ENCODE measurements at regions not wholly inside any gene's neighbourhood (a gene's known extent, or its start where the extent isn't known, plus 50 kb on each side); places are given as distances from the start of the nearest gene placed in this dataset.

GRCh38 chr20:7728338-7728737 is 211.9 kb downstream of the HAO1 start:
- Histone ChIP-seq H3K4me1 (ENCODE audit: control insufficient read depth in 2 of 3, insufficient read depth in 2 of 3, low read depth in 1 of 3, low read length in 3 of 3) (no peaks in the 10 kb centered on the region), H3K9me3 (ENCODE audit: control insufficient read depth in 2 of 3, insufficient read depth in 1 of 3, low read length in 3 of 3) (no peaks in the 10 kb centered on the region), H3K27me3 (ENCODE audit: control insufficient read depth, insufficient read depth, low read length) (no peaks in the 10 kb centered on the region), H3K4me3 (ENCODE audit: low read length in 3 of 3) (no peak overlapping the region), H3K27ac (ENCODE audit: low read depth in 2 of 2, low read length in 2 of 2) (no peak overlapping the region), H3K9ac (ENCODE audit: low read length in 3 of 3) (no peak overlapping the region), H3K36me3 (ENCODE audit: control insufficient read depth in 2 of 3, insufficient read depth in 3 of 3, low read length in 3 of 3) (no peaks in the 10 kb centered on the region)
- intact Hi-C loops (cut with DNase I) = no loop called here
- TF ChIP-seq CTCF (IDR thresholded peaks at IDR 0.05; ENCODE audit: borderline replicate concordance, extremely low read depth, insufficient read depth) = no peak
- FAIRE-seq = no peak
- no peak for DNase-seq

GRCh38 chr20:7734216-7734615 is 206.0 kb downstream of the HAO1 start:
- TF ChIP-seq CTCF (IDR thresholded peaks at IDR 0.05; ENCODE audit: borderline replicate concordance, extremely low read depth, insufficient read depth) = no peak
- H3K27ac ChIP-seq (ENCODE audit: low read depth in 2 of 2, low read length in 2 of 2) = no peak overlapping the region
- H3K4me3 ChIP-seq (ENCODE audit: low read length in 3 of 3) = no peak overlapping the region
- DNase-seq (no peak), FAIRE-seq (no peak)
- no peaks in the 10 kb centered on the region for H3K36me3 ChIP-seq (ENCODE audit: control insufficient read depth in 2 of 3, insufficient read depth in 3 of 3, low read length in 3 of 3)
- intact Hi-C loops (cut with DNase I) = no loop called here
- H3K9ac ChIP-seq (ENCODE audit: low read length in 3 of 3) = no peak overlapping the region
- H3K27me3 ChIP-seq (ENCODE audit: control insufficient read depth, insufficient read depth, low read length) = no peaks in the 10 kb centered on the region
- no peaks in the 10 kb centered on the region for H3K9me3 ChIP-seq (ENCODE audit: control insufficient read depth in 2 of 3, insufficient read depth in 1 of 3, low read length in 3 of 3)
- no peaks in the 10 kb centered on the region for H3K4me1 ChIP-seq (ENCODE audit: control insufficient read depth in 2 of 3, insufficient read depth in 2 of 3, low read depth in 1 of 3, low read length in 3 of 3)

GRCh38 chr20:7736336-7736735 is 203.9 kb downstream of the HAO1 start:
- Histone ChIP-seq H3K9me3 (ENCODE audit: control insufficient read depth in 2 of 3, insufficient read depth in 1 of 3, low read length in 3 of 3) (no peaks in the 10 kb centered on the region), H3K36me3 (ENCODE audit: control insufficient read depth in 2 of 3, insufficient read depth in 3 of 3, low read length in 3 of 3) (no peaks in the 10 kb centered on the region), H3K4me1 (ENCODE audit: control insufficient read depth in 2 of 3, insufficient read depth in 2 of 3, low read depth in 1 of 3, low read length in 3 of 3) (no peaks in the 10 kb centered on the region), H3K27me3 (ENCODE audit: control insufficient read depth, insufficient read depth, low read length) (no peaks in the 10 kb centered on the region), H3K27ac (ENCODE audit: low read depth in 2 of 2, low read length in 2 of 2) (no peak overlapping the region), H3K4me3 (ENCODE audit: low read length in 3 of 3) (no peak overlapping the region), H3K9ac (ENCODE audit: low read length in 3 of 3) (no peak overlapping the region)
- FAIRE-seq (no peak), DNase-seq (no peak)
- intact Hi-C loops (cut with DNase I) = no loop called here
- no peak for TF ChIP-seq CTCF (IDR thresholded peaks at IDR 0.05; ENCODE audit: borderline replicate concordance, extremely low read depth, insufficient read depth)

- H3K27ac ChIP-seq (ENCODE audit: low read depth in 2 of 2, low read length in 2 of 2) = no peak overlapping the region
- H3K4me1 ChIP-seq (ENCODE audit: control insufficient read depth in 2 of 3, insufficient read depth in 2 of 3, low read depth in 1 of 3, low read length in 3 of 3) = no peaks in the 10 kb centered on the region
- H3K4me3 ChIP-seq (ENCODE audit: low read length in 3 of 3) = no peak overlapping the region
- H3K9ac ChIP-seq (ENCODE audit: low read length in 3 of 3) = no peak overlapping the region
- no peak for TF ChIP-seq CTCF (IDR thresholded peaks at IDR 0.05; ENCODE audit: borderline replicate concordance, extremely low read depth, insufficient read depth)
- H3K27me3 ChIP-seq (ENCODE audit: control insufficient read depth, insufficient read depth, low read length) = no peaks in the 10 kb centered on the region
- H3K36me3 ChIP-seq (ENCODE audit: control insufficient read depth in 2 of 3, insufficient read depth in 3 of 3, low read length in 3 of 3) = no peaks in the 10 kb centered on the region
- intact Hi-C loops (cut with DNase I) = no loop called here
- peaks cover 0 to 3% (median 0%) of the 10 kb centered on the region in 3 donors for H3K9me3 ChIP-seq (ENCODE audit: control insufficient read depth in 2 of 3, insufficient read depth in 1 of 3, low read length in 3 of 3)
- DNase-seq = no peak
- no peak for FAIRE-seq
Observed at GRCh38 chr20:7741866-7742265, 198.4 kb downstream of the HAO1 start.
